HFFc6 (cell line): ENCODE measurements at regions not wholly inside any gene's neighbourhood (a gene's known extent, or its start where the extent isn't known, plus 50 kb on each side); places are given as distances from the start of the nearest gene placed in this dataset.
"Not testable (repeated sequence)": the region's sequence is repeated elsewhere in the genome, so short reads cannot be mapped to it uniquely, and the experiment has no call there.

Experiments used
- DNase-seq: peaks from one replicate; pipeline ENCODE4 v3.0.0-alpha.2; 2018
- H3K27ac Mint-ChIP-seq: 2 replicates; pipeline ENCODE4 v1.8.0; 2020; ENCODE audit warnings: mild to moderate bottlenecking, mixed read lengths
- H3K27me3 Mint-ChIP-seq: 2 replicates; pipeline ENCODE4 v1.8.0; 2021; ENCODE audit warnings: mild to moderate bottlenecking, moderate library complexity, mixed read lengths; ENCODE audit not compliant: insufficient read depth
- H3K36me3 Mint-ChIP-seq: 2 replicates; pipeline ENCODE4 v1.8.0; 2021; ENCODE audit warnings: low read depth, mixed read lengths
- H3K4me1 Mint-ChIP-seq: 2 replicates; pipeline ENCODE4 v1.8.0; 2020; ENCODE audit warnings: low read depth, mixed read lengths
- H3K4me3 Mint-ChIP-seq: 2 replicates; pipeline ENCODE4 v1.8.0; 2020; ENCODE audit warnings: mild to moderate bottlenecking, moderate library complexity, mixed read lengths
- H3K9me3 Mint-ChIP-seq: 2 replicates; pipeline ENCODE4 v1.8.0; 2020; ENCODE audit warnings: mild to moderate bottlenecking, mixed read lengths
- TF ChIP-seq, protein P1 (sequence below): fragments of 200-600 bp; sonication (generic); IDR thresholded peaks from 2 replicates; pipeline ENCODE4 v1.5.0; 2021; ENCODE audit warnings: antibody characterized with exemption, mild to moderate bottlenecking

DNA sequence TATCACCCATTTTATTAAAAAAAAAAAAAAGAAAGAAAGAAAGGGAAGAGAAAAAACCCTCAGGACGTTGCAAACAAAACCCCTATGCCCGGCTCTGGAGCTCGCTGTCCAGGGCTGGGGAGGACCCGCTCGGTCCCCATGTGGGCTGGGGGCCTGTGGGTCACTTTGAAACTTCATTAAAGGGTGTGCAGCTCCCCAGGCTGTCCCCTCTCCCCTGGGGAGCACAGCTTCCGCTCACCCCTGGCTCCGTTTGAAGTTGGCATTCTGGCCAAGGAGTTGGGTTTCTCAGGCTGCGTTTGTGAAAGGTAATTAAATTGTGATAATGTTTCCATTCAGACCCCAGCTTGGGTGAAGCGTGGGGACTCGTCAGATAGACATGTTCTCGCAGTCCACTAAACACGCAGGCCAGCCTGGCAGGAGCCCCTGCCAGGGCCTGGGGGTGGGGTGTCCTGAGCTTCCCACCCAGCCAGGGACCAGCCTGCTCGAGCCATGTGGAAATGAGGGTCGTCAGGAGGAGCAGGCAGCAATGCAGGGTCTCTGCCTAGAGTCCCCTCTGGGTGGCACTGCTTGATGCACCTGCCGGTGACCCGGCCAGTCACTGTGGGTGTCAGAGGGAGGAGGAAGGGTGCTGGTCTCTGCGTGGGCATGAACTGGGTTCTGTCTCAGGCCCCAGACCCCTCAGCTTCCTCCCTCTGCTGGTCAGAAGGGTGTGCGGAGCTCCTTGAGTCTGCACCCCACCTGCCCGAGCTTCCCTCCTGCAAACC, 166.2 kb downstream of the INHBB start:
- H3K27ac Mint-ChIP-seq = no peak overlapping the region
- H3K4me1 Mint-ChIP-seq = peaks cover 17% of the 10 kb centered on the region
- no peaks in the 10 kb centered on the region for H3K9me3 Mint-ChIP-seq
- DNase-seq = no peak
- H3K27me3 Mint-ChIP-seq = peaks cover 12% of the 10 kb centered on the region; the same call in 1 of the 2 replicates
- H3K4me3 Mint-ChIP-seq = no peak overlapping the region
- TF ChIP-seq, protein P1, sequence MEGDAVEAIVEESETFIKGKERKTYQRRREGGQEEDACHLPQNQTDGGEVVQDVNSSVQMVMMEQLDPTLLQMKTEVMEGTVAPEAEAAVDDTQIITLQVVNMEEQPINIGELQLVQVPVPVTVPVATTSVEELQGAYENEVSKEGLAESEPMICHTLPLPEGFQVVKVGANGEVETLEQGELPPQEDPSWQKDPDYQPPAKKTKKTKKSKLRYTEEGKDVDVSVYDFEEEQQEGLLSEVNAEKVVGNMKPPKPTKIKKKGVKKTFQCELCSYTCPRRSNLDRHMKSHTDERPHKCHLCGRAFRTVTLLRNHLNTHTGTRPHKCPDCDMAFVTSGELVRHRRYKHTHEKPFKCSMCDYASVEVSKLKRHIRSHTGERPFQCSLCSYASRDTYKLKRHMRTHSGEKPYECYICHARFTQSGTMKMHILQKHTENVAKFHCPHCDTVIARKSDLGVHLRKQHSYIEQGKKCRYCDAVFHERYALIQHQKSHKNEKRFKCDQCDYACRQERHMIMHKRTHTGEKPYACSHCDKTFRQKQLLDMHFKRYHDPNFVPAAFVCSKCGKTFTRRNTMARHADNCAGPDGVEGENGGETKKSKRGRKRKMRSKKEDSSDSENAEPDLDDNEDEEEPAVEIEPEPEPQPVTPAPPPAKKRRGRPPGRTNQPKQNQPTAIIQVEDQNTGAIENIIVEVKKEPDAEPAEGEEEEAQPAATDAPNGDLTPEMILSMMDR = peak; percentile 21; the same call in 1 of the 2 replicates
- H3K36me3 Mint-ChIP-seq = no peaks in the 10 kb centered on the region

DNA sequence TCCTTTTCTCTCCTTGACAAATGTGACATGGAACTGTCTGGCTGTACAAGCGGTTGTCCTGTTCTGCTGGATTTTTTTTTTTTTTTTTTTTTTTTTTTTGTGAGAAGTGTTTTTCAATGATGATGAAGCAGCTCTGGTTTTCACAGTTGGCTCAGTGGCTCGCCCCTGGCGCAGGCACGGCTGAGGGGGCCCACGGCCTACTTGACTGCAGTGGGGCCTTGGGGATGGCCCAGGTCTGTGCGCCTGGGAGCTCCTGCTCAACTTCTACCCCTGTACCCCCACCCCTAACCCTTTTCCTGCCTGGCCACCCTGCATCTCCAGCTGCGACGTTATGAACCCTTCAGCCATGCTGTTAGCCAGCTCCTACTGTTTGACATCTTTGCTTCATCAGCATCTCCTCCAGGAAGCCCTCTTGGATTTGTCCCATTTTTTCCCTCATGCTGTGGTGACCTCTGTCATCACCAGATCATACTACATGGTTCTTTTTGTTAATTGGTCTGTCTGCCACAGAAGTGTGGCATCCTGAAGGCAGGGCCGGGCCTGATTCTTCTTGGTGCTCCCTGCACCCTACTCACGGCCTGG, 167.9 kb downstream of the INHBB start:
- no peaks in the 10 kb centered on the region for H3K9me3 Mint-ChIP-seq
- no peak overlapping the region for H3K4me3 Mint-ChIP-seq
- H3K27me3 Mint-ChIP-seq = peaks cover 12% of the 10 kb centered on the region
- H3K4me1 Mint-ChIP-seq = peaks cover 20% of the 10 kb centered on the region
- no peaks in the 10 kb centered on the region for H3K36me3 Mint-ChIP-seq
- no peak overlapping the region for H3K27ac Mint-ChIP-seq
- TF ChIP-seq, protein P1 = no peak
- DNase-seq = no peak

DNA sequence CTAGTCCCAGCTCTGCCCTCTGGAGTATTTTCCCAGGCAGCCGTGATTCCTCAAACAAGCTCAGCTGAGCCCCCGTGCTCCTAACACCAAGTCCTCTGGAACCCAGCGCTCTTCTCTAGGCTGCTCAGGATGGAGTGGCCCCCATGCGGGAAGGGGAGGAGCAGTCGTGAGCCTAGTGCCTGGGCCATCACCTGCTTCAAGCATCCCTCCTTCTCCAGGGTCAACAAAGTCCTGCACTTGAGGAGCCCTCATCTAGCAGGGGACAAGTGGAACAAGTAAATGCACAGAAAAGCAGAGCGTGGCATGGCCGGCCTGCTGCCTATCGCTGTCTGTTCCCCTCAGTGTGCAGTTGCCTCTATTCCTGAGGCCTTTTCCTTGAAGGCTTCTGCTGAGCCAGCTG, 168.6 kb downstream of the INHBB start:
- H3K27me3 Mint-ChIP-seq = peaks cover 19% of the 10 kb centered on the region

GRCh38 chr2:120515066-120515758, 169.3 kb downstream of the INHBB start:
- DNase-seq, H3K36me3 Mint-ChIP-seq, H3K27ac Mint-ChIP-seq, H3K4me3 Mint-ChIP-seq, H3K9me3 Mint-ChIP-seq: not testable (repeated sequence)
- peaks cover 16% of the 10 kb centered on the region for H3K4me1 Mint-ChIP-seq
- H3K27me3 Mint-ChIP-seq = peaks cover 21% of the 10 kb centered on the region

More for the DNA sequence above, 168.6 kb downstream of the INHBB start:
- no peaks in the 10 kb centered on the region for H3K9me3 Mint-ChIP-seq
- no peak overlapping the region for H3K27ac Mint-ChIP-seq
- H3K36me3 Mint-ChIP-seq = no peaks in the 10 kb centered on the region
- H3K4me1 Mint-ChIP-seq = peaks cover 16% of the 10 kb centered on the region
- H3K4me3 Mint-ChIP-seq = no peak overlapping the region
- TF ChIP-seq, protein P1 = no peak
- DNase-seq = no peak

DNA sequence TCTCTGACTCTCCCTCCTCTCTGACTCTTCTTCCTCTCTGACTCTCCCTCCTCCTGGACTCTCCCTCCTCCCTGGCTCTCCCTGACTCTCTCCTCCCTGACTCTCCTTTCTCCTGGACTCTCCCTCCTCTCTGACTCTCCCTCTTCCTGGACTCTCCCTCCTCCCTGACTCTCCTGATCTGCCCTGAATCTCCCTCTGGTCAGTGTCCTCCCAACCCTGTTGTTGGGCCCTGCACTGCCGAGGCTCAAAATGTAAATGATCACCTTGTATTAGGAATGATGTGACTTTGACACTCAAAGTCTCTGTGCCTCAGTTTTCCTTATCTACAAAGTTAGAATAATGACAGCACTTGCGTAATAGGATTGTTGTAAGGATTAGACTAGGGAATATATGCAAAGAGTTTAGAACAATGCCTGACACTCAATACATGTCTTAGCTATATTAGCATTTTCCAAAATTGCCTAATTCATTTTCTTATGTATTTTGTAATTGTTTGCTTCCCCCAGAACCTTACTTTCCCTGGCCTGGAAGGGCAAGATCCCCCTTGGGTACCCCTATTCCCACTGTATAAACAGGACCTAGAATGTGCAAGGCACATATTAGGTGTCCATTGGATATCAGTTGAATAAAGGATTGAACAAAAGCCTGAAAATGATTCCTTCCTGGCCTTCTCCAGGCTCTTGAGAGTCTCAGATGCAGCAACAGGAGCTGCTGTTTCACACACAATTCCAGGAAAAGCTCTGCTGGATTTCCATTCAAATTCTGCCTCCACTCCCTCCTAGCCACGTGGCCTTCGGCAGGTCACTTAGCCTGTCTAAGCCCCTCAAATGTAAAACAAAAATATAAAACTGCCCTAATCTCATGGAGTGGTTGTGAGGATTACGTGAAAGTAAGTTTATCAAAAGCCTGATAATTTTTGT, 170.1 kb downstream of the INHBB start:
- H3K27me3 Mint-ChIP-seq = peaks cover 17% of the 10 kb centered on the region

More for the DNA sequence above, 170.1 kb downstream of the INHBB start:
- no peak for DNase-seq
- Mint-ChIP-seq H3K36me3 (no peaks in the 10 kb centered on the region), H3K4me3 (no peak overlapping the region), H3K9me3 (no peaks in the 10 kb centered on the region), H3K4me1 (peaks cover 16% of the 10 kb centered on the region), H3K27ac (no peak overlapping the region)
- TF ChIP-seq, protein P1 = no peak
